GM19455 (cell line): ENCODE measurements at regions not wholly inside any gene's neighbourhood (a gene's known extent, or its start where the extent isn't known, plus 50 kb on each side); places are given as distances from the start of the nearest gene placed in this dataset.
"Not testable (repeated sequence)": the region's sequence is repeated elsewhere in the genome, so short reads cannot be mapped to it uniquely, and the experiment has no call there.

Experiments
- ATAC-seq: cut with Tn5 transposase; IDR thresholded peaks from one replicate; pipeline ENCODE4 v1.9.1; 2021; ENCODE audit not compliant: unreplicated experiment

DNA sequence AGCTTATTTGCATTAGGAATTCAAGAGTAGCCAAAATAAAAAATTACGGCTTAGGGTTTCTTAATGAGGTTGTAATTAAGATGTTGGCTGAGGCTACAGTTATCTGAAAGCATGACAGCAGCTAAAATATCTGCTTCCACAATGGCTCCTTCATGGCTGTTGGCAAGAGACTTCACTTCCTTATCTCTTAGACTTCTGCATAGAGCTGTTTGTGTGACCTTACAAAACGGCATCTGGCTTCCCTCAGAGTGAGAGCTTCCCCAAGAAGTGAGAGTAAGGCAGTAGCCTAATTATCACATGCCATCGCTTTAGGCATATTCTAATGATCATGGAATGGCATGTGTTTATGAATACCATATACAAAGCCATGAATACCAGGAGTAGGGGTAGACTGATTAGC, 57.6 kb downstream of the CCDC59 start:
- ATAC-seq = no peak

DNA sequence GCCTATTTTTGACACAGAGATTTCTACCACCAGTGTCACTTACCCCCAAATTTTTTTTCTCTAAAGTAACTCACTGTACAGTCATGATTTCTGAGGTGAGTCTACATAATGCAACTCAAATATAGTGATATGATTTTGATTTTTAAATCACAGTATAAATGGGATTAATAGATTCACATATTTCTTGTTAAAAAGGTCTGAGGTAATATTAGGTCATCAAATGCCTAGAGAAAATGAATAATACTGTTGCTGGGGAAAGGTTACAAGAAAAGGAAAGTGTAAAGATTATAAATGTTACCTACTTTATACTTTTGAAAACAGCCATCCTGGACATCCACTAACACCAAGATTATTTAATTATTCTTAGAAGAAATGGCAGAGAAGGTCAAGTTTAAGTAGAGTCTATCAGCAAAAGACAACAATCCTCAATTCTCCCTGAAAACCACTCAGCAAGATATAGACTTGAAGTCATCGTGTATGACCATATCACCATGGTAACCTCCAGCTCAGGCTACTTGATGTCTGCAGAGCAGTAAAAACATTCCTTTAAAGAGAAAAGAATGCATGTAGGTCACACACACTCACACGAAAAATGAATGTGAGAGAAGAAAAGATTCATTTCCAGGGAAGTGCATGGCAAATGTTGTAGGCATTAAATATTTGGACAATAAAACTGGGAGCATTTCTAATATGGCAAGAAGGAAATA, 58.7 kb downstream of the CCDC59 start:
- no peak for ATAC-seq

DNA sequence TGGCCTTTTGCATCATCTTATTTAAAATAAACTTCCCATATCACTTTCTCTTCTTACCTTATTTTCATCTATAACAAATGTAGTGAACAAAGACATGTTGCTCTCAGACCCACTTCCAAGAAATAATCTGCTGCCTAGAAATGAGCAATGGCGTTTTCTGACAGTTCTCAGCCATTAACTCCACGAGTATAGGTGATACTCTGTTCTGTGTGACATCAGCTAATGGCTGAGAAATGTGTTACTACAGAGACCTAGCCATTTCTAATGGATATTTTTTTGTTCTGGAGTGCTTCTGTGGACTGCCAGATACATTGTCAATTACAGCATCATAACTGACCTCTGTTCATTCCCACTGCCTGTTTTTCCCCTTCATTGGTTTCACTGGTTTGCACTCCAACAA, 67.8 kb downstream of the CCDC59 start:
- no peak for ATAC-seq

DNA sequence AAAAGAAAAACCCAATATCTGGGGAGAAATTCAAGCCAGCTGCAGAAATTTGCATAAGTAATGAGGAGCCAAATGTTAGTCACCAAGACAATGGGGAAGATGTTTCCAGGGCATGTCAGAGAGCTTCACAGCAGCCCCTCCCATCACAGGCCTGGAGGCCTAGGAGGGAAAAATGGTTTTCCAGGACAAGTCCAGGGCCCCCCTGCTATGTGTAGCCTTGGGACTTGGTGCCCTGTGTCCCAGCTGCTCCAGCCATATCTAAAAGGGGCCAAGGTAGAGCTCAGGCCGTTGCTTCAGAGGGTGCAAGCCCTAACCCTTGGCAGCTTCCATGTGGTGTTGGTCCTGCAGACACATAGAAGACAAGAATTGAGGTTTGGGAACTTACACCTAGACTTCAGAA, 76.9 kb downstream of the CCDC59 start:
- not testable (repeated sequence) for ATAC-seq

DNA sequence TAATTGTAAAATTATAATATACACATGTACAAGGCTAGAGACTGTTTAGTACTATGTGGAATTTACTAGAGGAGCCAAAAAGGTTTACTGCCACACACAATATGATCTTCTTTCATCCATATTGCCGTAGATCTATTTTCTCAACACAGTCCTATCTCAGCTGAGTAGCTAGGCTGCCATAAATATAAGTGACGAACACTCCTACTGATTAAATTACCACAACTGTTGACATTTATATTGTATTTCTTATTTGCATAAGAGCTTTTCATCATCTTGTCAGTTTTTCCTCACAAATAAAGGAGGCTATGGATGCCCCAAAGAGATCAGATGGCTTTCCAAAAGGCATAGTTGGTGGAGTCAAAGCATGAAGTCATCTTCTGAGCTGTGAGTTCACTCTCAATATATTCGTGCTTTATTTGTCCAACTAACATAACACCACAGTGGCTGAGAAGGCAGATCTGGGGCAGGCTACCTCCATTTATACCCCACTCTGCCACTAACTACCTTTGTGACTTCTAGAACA, 78.6 kb downstream of the CCDC59 start:
- ATAC-seq = no peak

DNA sequence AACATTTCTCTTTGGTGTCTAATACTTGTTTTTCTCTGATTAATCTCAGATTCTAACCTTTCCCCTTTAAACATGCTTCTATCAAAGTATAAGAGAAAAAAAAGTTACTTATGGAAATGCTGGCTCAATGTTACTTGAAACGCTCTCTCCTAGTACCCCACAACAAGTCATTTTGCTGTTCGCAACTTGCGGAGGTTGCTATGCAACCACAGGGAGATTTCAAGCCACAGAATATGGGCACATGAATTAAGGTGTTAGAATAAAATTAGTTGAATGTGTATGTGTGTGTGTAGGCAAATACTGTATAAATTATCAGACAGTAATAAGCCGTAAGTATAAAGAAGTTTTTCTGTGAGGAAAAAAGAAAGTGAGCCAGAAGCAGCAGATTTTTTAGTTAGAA, 80.6 kb downstream of the CCDC59 start:
- no peak for ATAC-seq

DNA sequence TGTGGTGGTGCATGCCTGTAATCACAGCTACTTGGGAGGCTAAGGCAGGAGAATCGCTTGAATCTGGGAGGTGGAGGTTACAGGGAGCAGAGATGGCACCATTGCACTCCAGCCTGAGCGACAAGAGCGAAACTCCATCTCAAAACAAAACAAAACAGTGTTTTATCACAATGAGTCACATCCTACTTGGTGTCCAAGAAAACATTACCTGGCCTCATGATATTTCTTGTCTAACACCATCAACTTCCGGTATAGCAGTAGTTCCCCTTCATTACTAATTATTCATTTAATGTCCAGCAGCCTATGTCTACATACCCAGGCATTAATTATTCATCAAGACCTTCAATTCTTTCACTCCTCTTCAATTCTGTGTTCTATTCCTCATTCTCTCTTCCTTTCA, 115.5 kb downstream of the CCDC59 start:
- ATAC-seq = no peak

DNA sequence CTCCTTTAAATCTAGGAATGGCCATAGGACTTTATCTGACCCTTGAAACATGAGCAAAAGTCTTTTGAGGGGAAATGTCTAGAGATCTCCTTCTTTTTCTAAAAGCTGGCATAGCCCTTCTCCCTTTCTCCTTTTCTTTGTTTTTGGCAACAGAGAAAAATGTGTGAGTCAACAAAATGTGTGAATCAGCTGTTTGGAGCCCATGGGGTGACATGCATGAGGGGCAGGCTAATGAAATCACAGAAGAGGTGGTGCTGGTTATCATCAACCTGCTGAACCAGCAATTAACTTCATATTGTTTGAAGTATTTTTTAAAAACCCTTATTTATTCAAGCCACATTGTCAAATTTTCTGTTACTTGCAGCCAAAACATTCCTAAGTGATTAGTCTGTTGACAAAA, 132.3 kb downstream of the CCDC59 start:
- ATAC-seq = no peak

DNA sequence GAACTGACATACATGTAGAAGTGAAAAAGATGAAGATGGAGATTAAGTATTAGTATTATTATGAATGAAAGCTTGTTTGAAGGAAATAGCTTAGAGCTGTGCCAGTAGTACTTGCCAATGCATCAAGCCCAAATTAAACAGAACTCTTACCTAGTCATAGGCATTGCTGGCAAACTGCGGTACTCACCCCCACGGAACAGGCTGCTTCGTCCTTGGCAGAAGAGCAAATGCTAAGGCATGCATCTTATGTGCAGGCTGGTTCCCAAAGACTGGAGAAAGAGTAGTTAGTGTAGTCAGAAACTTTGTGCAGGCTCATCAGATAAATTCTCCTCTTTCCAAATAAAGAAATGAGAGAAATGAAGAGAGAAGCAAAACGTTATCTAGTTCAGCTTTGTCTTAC, 134.8 kb downstream of the CCDC59 start:
- no peak for ATAC-seq

DNA sequence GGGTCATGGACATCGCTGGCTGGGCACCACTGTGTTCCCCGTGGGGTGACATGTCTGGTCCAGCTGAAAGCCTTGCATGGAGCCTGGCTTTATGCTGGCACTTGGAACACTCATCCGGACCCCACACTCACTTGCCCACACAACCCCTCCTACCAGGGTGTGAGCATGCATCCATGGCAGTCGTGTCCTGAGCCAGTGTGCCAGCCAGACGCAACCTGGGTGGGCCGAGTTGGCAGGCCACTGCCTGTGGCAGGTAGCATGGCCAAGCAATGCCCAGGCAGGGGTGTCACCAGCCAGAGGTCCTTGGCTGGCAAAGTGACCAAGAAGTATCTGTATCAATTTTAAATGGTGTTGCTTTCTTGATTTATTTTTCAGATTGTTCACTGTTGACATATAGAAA, 141.7 kb downstream of the CCDC59 start:
- no peak for ATAC-seq

DNA sequence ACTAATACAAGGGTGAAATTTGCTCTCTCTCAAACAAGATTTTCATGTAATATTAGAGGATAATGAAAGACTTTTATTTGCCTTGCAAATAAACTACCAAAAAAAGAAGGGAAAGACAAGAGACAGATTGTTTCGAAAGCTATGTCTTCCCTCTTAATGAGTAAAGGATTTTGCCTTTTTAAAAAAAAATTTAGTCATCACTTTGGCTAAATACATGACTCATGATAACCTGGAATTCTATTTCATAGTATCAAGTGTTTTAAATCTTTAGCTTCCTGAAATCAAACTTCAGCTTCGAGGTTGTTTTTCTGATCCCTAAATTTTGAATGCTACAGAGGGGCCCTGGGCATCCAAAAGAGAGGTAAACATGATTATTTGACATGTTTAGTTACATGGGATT, 144.4 kb downstream of the CCDC59 start:
- ATAC-seq = no peak

DNA sequence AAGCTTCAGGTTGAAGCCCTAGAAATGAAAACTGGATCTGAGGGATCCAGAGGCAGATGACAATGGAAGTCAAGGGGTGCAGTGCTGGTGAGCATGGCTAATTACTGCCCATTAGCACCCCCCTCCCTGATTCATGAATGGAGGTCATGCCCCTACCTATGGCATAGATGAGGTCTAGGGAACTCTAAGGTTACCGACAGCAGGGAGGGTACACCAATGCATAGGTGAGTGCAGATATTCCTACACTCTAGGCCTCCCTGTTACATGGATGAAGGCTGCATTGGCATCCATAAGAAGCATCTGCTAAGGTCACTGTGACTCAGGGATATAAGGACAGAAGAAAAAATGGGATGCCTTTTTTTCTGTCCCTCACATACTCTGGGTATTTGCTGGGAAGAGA, 147.3 kb downstream of the CCDC59 start:
- no peak for ATAC-seq

DNA sequence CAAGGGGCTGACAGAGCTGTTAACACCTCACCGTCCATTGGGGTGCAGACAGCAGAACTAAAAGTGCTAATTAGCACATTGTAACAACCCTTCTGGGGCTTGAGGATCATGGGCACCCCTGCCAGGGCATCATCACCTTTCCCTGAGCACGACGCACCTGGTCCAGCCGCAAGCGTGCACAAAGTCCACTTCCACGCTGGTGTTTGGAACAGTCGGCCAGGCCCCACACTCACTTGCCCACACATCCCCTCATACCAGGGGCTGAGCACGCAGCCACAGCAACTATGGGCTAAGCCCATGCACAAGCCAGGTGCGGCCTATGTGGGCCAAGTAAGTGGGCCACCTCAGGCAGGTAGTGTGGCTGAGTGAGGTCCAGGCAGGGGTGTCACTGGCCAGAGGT, 148.7 kb downstream of the CCDC59 start:
- no peak for ATAC-seq

DNA sequence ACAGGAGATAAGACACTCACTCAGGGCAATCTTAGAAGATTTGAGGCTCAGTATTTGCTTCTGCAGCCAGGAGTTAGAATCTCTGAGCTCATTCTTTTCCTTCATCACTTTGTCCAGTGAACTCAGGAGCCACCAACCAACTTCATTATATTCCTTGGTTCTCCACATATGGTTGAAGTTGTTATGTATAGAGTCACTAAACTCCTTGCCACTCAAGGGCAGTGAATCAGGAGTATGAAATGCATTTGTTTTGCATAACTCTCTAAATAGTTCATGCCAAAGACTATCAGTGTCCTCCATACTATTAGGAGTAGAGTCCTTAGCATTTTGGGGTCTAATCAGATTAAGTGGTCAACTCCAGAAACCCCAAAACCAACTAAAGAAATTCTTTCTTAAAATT, 150.6 kb downstream of the CCDC59 start:
- ATAC-seq = no peak

DNA sequence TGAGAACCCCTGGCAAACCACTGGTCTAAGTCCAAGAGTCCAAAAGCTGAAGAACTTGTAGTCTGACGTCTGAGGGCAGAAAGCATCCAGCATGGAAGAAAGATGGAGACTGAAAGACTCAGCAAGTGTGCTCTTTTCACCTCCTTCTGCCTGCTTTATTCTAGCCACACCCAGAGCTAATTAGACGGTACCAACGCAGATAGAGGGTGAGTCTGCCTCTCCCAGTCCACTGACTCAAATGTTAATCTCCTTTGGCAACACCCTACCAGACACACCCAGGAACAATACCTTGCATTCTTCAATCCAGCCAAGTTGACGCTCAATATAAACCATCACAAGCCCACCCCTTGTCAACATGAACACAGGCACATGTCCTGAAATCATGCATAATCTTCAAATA, 155.1 kb downstream of the CCDC59 start:
- no peak for ATAC-seq

DNA sequence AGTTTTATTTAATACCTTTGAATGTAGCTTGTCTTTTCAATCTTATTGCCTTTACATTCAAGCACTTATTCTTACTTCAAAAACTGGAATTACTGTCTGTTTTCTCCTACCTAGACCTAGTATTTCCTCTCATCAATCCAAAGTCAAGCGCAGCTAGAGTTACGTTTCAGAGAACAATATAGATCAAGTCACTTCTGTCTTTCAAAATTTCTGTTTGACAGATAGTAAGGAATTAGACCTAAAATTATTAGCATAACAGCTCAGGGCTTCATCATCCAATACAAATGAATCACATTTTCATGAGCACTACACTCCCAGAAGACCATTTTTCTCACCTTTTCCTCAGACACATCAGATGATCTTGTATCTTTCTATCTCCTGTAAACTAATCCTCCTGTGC, 170.6 kb downstream of the CCDC59 start:
- no peak for ATAC-seq

DNA sequence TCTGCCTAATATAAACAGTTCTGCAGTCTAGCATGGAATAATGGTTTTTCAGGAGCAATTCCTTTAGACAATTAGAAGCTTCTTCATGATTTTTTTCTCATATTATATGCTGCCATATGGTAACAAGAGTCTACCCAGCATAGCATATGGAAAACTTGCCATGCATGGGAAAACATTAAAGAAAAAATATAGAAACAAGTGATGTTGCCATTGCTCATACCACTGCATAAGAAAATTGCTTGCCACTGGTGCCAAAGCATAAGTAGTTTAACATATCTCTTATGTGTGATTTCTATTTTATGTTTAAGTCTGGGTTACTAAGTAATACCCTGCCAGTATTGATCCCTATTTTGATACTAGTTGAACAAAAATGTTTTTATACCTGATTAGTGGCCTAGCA, 171.2 kb downstream of the CCDC59 start:
- no peak for ATAC-seq

DNA sequence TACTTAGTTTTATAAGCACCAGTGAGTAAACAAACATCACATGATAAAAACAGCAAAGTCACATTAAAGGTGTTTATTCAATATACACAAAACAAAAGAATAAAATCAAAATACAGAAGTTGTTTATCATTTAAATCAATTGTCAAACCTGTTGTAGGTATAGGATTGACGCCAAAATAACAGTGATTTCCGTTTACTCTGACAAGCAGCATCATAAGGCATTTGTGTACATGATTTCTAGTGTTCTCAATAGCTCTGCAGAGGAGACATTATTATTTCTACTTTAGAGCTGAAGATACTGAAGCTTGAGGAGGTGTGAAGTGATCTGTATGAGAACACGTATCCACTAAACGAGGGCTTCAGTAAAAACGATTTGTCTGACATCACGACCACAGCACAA, 171.9 kb downstream of the CCDC59 start:
- ATAC-seq = no peak

DNA sequence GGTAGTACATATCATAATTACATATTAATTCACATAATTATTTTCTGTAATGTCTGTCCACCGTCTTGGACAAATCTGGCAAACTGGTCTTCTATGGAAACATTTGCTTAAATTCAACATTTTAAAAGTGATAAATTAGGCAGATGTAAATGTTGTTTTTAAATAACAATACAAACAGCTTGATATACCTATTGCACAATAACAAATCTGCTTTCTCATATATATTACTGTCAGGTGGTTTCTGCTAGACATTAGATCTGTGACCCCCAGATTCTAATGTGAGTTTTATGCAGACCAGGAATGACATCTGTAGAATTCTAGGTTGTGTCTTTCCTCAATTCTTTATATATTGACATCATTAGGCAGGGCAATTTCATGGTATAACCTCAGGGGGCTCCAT, 173.3 kb downstream of the CCDC59 start:
- no peak for ATAC-seq

DNA sequence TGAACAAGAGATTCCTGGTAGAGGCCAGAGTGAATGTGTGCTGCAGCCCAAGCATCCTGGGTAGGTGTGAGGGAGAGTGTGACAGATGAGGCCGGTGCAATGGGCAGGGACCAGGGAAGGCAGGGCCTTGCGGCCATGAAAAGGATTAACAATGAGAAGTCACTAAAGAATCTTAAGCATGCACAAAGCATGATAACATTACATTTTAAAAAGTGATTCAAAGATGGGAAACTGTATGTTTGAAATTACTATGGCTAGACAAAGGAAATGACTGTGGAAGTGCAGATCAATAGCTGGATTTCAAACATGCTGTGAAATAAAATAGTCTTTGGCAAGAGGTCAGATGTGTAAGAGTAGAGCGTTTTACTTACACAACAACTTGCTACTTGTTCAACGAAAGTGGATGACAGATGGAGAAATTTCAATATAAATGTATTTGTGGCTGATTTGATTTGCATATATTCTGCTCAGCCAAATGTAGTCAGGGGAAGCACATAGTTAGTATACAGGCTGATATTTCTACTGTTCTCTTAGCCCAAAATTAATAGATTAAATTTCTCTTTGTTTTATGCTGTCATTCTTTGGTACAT, 175.5 kb downstream of the CCDC59 start:
- no peak for ATAC-seq

DNA sequence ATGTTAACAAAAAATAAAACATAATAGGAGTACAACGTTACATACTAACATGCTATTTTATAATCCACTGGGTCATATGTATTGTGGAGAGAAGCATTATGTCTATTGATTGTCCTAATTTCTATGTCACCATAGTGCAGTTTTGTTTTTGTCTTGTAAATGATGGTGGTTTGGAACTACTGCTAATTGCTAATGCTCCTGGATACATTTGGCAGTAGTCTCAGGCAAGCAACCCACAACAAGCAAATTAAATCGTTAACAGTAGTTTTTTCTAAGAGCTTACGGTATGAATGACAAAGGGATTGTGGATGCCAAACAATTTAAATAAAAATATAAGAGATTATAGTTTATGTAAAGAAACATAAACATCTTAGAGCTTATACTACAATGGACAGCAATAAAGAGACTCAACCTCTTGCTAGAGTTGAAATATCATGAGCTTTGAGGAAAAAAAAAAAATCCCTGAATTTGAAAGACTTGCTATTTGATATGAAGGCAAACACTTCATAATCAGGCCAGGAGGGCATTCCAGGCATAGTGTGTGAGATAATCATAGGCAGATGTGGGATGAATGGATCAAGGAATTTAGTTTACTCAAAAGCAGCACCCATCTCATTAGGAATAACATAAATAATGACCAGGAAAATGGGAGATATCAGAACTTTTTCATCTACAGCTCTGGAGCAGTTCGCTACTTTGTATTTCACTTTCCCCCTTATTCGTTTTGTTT, 181.3 kb downstream of the CCDC59 start:
- no peak for ATAC-seq

DNA sequence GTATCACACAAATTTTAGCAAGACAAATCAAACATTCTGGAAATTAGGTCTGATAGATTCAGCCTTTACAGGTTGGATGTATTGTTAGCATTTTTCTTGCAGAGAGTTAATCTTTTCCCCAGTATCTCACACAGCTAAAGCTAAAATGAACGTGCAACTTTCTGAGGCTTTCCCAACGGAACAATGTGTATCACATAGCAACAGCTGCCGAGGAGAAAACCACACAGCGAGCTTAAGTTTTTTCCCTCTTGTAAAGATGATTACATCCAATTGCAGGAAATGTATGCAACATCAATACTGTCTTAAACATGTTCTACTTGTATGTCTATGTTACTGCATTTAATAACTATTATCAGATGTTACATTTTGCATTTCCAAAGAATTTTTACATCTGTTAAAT, 182.2 kb downstream of the CCDC59 start:
- ATAC-seq = no peak
